ENCODE measurements at regions not wholly inside any gene's neighbourhood (a gene's known extent, or its start where the extent isn't known, plus 50 kb on each side); places are given as distances from the start of the nearest gene placed in this dataset.

DNA sequence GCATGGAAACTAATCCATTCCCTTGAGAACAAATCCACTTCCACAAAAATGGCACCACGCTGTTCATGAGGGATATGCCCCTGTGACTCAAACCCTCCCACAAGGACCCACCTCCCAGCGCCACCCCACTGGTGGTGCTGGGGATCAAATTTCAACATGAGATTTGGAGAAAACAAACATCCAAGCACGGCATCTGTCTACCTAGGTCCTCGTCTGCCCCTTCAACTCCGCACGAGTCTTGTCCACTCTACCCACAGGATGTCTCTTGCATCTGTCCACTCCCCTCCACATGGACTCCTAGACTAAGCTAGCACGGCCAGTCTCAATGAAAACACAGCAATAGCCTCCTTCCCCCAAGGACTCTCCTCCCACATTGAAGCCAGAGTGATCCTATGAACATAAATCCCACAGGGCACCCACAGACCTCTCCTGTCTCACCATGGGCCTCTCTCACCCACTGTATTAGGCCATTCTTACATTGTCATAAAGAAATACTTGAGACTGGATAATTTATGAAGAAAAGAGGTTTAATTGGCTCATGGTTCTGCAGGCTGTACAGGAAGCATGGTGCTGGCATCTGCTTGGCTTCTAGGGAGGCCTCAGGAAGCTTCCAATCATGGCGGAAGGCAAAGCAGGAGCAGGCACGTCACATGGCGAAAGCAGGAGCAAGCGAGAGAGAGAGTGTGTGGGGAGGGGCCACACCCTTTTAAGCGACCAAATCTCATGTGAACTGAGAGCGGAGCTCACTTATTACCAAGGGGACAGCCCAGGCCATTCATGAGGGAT lies 101.4 kb downstream of the TOMM20 start:
- no peak for DNase-seq (ENCODE audit: low read depth)

DNA sequence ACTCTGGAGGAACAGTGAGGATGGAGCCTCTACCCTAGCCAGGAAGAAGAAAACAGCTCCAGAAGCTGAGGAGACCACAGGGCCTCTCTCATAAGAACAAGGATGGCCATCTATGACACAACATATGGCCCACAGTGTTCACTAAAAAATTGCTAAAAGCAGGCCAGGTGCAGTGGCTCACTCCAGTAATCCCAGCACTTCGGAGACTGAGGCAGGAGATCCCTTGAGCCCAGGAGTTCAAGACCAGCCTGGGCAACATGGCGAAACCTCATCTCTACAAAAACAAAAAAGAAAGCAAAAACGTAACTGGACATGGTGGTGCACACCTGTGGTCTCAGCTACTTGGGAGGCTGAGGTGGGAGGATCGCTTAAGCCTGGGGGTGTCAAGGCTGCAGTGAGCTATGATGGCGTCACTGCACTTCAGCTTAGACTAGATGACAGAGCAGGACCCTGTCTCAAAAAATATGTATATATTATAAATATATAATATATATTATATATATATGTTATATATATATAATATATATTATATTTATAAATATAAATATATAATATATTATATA lies 103.1 kb downstream of the TOMM20 start:
- DNase-seq (ENCODE audit: low read depth) = no peak

GRCh38 chr1:235024711-235025421 lies 103.8 kb downstream of the TOMM20 start:
- DNase-seq (ENCODE audit: low read depth) = no peak

- no peak for DNase-seq (ENCODE audit: low read depth)
These were observed 104.8 kb downstream of the TOMM20 start for GRCh38 chr1:235023711-235024439.

- no peak for DNase-seq (ENCODE audit: low read depth)
These were observed 105.5 kb downstream of the TOMM20 start for GRCh38 chr1:235022981-235023710.

GRCh38 chr1:235022341-235022980 lies 106.2 kb downstream of the TOMM20 start:
- no peak for DNase-seq (ENCODE audit: low read depth)

GRCh38 chr1:235021815-235022214 lies 106.8 kb downstream of the TOMM20 start:
- no peak for DNase-seq (ENCODE audit: low read depth)

- no peak for DNase-seq (ENCODE audit: low read depth)
These were observed 107.3 kb downstream of the TOMM20 start for GRCh38 chr1:235021321-235021720.

DNA sequence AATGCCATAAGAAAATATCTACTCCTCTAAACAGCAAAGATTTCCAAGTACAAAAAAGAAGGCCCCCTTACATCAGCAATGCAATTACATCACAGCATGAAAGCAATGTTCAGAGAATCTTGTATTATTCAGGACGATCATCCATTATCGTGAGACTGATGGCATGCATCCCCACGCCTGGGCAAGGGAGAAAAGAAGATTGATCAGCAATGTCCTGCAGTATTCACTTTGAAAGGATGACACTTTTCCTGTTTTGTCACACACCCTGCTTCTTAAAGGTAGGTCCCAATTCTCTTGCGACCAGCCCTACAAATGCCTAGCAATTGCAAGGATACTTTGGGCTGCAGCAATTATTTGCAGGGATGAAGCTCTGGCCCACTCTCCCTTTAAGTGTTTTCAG lies 108.7 kb downstream of the TOMM20 start:
- no peak for DNase-seq (ENCODE audit: low read depth)

DNA sequence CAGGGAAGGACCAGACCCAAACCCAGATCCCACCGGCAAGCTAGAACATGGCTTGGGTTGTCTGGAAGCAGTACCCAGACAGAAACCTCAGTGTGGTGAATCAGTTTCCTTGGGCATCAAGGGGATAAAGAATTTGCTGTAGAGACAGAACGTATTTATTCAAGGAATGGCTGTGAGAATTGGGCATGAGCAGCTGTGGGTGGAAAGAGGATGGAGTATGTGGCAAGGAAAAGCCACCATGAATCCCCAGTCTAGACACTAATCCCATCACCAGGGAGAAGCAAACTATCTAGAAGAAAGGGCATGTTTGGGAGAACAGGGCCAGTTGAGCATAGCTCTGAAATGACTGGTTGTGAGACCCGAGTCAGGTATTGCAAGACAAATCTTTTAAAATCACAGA lies 109.2 kb downstream of the TOMM20 start:
- DNase-seq (ENCODE audit: low read depth) = no peak

DNA sequence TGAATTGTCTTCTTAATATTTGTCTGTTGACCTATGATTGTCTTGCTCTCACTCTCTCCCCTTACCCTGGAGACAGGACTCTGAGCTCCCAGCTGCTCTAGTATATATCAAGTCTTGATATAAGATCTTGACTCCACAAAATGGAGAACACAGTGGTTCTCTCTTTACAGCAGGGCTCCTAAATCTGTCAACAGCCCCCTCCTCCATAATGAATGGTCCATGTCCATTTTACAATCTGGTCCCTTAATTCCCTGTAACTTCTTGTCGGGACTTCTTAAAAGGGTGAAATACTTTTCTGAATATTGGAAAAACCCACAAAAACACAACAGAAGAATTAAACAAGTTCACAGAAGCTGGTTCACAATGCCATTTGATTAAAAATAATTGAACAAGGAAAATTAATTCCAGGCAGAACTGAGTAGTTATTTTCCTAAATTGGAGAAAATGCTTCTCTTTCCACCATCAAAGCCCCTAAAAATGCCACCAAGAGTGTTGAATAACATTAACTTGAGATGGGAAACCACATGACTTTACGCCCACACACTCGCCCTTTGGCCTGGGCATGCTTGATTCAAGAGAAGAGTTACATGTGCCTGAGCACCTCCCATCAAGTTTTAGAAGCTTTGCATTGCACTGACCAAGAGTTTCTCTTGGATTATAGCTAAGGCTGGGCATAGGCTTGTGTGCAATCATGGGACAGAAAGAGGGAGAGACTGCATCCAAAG lies 109.8 kb downstream of the TOMM20 start:
- no peak for DNase-seq (ENCODE audit: low read depth)

DNA sequence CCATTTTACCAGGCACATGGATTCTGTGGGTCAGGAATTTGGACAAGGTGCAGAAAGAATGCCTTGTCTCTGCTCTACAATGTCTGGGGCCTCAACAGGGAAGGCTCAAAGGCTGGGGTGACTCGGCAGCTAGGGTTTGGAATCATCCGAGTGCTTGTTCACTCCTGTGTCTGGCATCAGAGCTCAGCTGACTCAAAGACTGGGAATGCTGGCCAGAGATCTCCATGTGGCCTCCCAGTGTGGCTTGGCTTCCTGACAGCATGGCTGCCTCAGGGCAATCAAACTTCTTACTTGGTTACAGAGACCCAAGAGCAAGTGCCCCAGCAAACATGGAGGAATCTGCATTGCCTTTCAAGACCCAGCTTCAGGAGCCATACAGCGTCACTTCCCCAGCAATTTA lies 110.5 kb downstream of the TOMM20 start:
- no peak for DNase-seq (ENCODE audit: low read depth)

GRCh38 chr1:235017719-235018118 lies 110.9 kb downstream of the TOMM20 start:
- DNase-seq (ENCODE audit: low read depth) = no peak

DNA sequence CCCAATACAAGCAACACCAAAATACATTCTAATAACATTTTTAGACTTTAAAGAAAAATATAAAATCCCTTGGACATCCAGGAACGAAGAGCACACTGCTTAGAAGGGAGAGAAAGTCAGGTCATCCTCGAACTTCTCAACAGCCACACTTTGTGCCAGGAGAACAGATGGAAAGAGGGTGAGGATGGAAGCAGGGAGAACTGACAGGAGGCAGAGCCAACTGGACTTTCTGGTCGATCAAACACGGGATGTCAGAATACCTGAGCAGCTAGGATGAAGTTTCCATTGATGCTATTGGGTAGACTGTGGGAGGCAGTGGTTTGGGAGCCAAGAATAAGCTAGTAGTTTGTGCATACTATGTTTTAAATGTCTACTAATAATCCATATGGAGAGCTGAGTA lies 111.4 kb downstream of the TOMM20 start:
- no peak for DNase-seq (ENCODE audit: low read depth)

DNA sequence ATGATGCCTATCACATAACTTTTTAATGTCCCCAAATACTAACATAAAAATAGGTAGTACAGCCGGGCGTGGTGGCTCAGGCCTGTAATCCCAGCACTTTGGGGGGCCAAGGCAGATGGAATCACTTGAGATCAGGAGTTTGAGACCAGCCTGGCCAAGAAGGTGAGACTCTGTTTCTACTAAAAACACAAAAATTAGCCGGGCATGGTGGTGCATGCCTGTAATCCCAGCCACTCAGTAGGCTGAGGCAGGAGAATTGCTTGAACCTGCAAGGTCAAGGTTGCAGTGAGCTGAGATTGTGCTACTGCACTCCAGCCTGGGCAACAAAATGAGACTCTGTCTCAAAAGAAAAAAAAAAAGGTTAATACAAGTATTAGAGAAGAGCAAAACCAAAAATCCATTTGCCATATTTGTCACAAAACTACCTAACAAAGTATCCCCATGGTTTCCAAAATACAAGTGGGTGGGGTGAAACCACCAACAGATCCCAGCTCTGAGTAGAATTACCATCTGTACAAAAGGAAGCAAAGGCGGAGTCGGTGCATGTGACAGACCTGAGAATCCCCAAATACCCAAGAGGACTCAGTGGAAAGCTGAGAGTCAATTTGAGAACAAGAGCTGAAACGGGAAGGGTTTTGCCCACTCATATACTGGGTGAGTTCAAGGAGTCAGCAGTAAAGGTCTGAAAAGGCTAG lies 113.2 kb downstream of the TOMM20 start:
- DNase-seq (ENCODE audit: low read depth) = no peak

DNA sequence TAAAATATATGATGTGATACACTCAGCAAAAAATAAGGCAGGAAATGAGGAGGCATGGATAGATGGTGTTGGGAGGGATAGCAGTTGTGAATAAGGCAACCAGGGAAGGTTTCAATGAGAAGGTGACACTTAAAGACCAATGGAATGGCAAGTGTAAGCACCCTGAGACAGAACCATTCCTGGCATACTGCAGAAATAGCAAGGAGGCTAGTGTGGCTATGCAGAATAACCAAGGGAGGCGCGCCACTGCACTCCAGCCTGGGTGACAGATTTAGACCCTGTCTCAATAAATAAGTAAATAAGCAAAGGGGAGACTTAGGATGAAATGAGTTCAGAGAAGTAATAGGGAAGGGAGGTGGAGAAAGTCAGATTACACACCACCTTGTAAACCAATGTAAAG lies 113.9 kb downstream of the TOMM20 start:
- no peak for DNase-seq (ENCODE audit: low read depth)

- DNase-seq (ENCODE audit: low read depth) = no peak
These were observed 115.1 kb downstream of the TOMM20 start for GRCh38 chr1:235013512-235013911.

DNA sequence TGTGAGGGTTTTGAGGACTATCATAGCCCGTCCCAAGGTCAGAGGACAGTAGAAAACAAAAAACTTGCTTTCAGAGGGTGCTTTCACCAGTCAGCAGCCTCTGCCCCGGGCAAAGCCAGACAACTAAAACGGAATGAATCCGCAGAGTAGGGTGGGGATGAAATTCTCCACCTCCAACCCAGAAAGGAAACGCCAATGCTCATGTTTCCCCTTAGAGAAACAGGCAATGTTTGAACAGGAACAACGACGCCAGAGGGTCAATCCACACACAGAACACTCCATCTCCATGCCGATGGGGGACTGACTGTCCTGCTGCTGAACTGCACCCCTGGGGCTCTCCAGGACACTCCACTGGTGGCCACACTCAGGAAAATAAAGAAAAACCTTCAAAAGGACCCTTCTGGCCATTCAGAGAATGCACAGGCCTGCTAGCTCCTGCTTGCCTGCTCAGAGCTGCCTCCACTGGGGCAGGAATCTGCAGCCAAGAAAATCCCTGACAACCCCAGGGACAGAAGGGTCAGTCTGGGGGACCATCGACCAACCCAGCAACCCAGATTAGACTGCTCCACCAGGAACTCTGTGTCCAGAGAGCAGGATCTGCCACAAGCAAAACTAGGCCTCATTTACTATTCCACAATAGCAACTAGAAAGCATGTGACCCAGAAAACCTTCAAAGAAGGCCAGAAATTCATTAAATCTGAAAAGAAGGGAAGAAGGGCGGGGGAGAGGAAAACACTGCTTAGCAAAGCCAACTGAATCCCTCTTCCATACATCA lies 116.0 kb downstream of the TOMM20 start:
- DNase-seq (ENCODE audit: low read depth) = no peak

Data from activated T-helper 1 cell treated with Interleukin-2 at 50 U/mL for 16 hours (primary cell).